OCI-LY3 (cell line): ENCODE measurements at regions not wholly inside any gene's neighbourhood (a gene's known extent, or its start where the extent isn't known, plus 50 kb on each side); places are given as distances from the start of the nearest gene placed in this dataset.

Source experiments
- CTCF ChIP-seq: fragments of 200-600, 300-600 bp; sonication (generic); IDR thresholded peaks from 2 replicates; pipeline ENCODE4 v1.5.1; 2014; ENCODE audit warnings: antibody characterized with exemption, low read length, low read depth
- EZH2phosphoT487 ChIP-seq: fragments of 200-600 bp; shearing (Covaris generic); IDR thresholded peaks from 2 replicates; pipeline ENCODE4 v1.6.1; 2018; ENCODE audit warnings: antibody characterized with exemption, mixed run types, low read depth

- TF ChIP-seq CTCF = no peak
- TF ChIP-seq EZH2phosphoT487 = no peak
Measured at GRCh38 chr5:155512329-155512728, 498.8 kb downstream of the KIF4B start.
